HEK293 (cell line): ENCODE measurements at regions not wholly inside any gene's neighbourhood (a gene's known extent, or its start where the extent isn't known, plus 50 kb on each side); places are given as distances from the start of the nearest gene placed in this dataset.
"Not testable (repeated sequence)": the region's sequence is repeated elsewhere in the genome, so short reads cannot be mapped to it uniquely, and the experiment has no call there.

Experiments
- CTCF ChIA-PET: fragments of 350-600 bp; formaldehyde crosslinking; extraction: SDS; loops from one replicate; lab custom pipeline; 2021; ENCODE audit warnings: antibody characterized with exemption; lab: Yijun Ruan, JAX
- POLR2A ChIA-PET: fragments of 300-600 bp; formaldehyde crosslinking; extraction: SDS; loops from one replicate; lab custom pipeline; 2020; ENCODE audit warnings: antibody characterized with exemption, inconsistent platforms; lab: Yijun Ruan, JAX
- H3K27ac ChIP-seq: fragments of 200-500 bp; sonication (Bioruptor generic); 2 replicates; pipeline ENCODE4 v1.5.1; 2014; ENCODE audit warnings: low read depth, low read length, control low read depth, inconsistent platforms; ENCODE audit errors: extremely low read depth
- H3K36me3 ChIP-seq, 2 experiments: fragments of 200-500 bp in 1 of 2; sonication (Bioruptor generic) in 1 of 2; 1 replicate in 1 of 2; 2 replicates in 1 of 2; pipeline ENCODE4 v1.5.1; 2014 to 2017; ENCODE audit warnings: inconsistent platforms in 2 of 2, low read length in 2 of 2; ENCODE audit not compliant: control insufficient read depth in 2 of 2, insufficient read depth in 1 of 2
- H3K4me1 ChIP-seq: fragments of 200-500 bp; sonication (Bioruptor generic); 2 replicates; pipeline ENCODE4 v1.5.1; 2014; ENCODE audit warnings: mild to moderate bottlenecking, low read length, inconsistent platforms; ENCODE audit not compliant: control insufficient read depth, insufficient read depth
- H3K4me3 ChIP-seq: 2 replicates; pipeline ENCODE4 v1.5.1; 2011; ENCODE audit warnings: low read depth, mild to moderate bottlenecking, control low read depth, low read length, moderate library complexity
- H3K9me3 ChIP-seq: fragments of 200-500 bp; sonication (Bioruptor generic); 2 replicates; pipeline ENCODE4 v1.5.1; 2014; ENCODE audit warnings: low read depth, low read length, inconsistent platforms; ENCODE audit not compliant: control insufficient read depth, insufficient read depth
- HOXA7 ChIP-seq: sonication (generic); formaldehyde crosslinking; IDR thresholded peaks from 2 replicates; pipeline ENCODE4 v1.8.1; 2022; ENCODE audit warnings: missing genetic modification reagents, borderline replicate concordance
- HOXC10 ChIP-seq: sonication (generic); formaldehyde crosslinking; IDR thresholded peaks from 2 replicates; pipeline ENCODE4 v1.8.1; 2023; ENCODE audit warnings: mild to moderate bottlenecking, missing genetic modification reagents
- SCRT2 ChIP-seq: fragments of 450-650 bp; formaldehyde crosslinking; IDR thresholded peaks from 2 replicates; pipeline ENCODE4 v1.5.1; 2016; ENCODE audit warnings: missing biosample characterization, missing genetic modification characterization
- SETDB1 ChIP-seq: IDR thresholded peaks from one replicate; pipeline ENCODE4 v1.6.1; 2017; ENCODE audit warnings: mild to moderate bottlenecking, low read length, moderate library complexity, mixed read lengths; ENCODE audit not compliant: insufficient read length
- YY1 ChIP-seq: fragments of 450-650 bp; formaldehyde crosslinking; IDR thresholded peaks from 2 replicates; pipeline ENCODE4 v1.5.1; 2018; ENCODE audit warnings: missing biosample characterization, missing genetic modification characterization
- ZBTB49 ChIP-seq: fragments of 450-650 bp; formaldehyde crosslinking; IDR thresholded peaks from 2 replicates; pipeline ENCODE4 v1.5.1; 2016; ENCODE audit warnings: missing biosample characterization, missing genetic modification characterization, low read depth
- ZNF121 ChIP-seq: fragments of 450-650 bp; formaldehyde crosslinking; IDR thresholded peaks from 2 replicates; pipeline ENCODE4 v1.5.1; 2016; ENCODE audit warnings: missing biosample characterization, missing genetic modification characterization
- ZNF2 ChIP-seq: fragments of 450-650 bp; formaldehyde crosslinking; IDR thresholded peaks from 2 replicates; pipeline ENCODE4 v1.5.1; 2016; ENCODE audit warnings: missing biosample characterization, missing genetic modification characterization
- ZNF274 ChIP-seq, 2 experiments: fragments of 200-500 bp in 1 of 2; fragments of 450-650 bp in 1 of 2; sonication (Bioruptor generic) in 1 of 2; formaldehyde crosslinking in 1 of 2; IDR thresholded peaks; 2 replicates each; pipeline versions ENCODE4 v1.5.1 to v1.6.1; 2014 to 2016; ENCODE audit warnings: borderline replicate concordance in 1 of 2, inconsistent platforms in 1 of 2, low read length in 1 of 2, missing biosample characterization in 1 of 2, missing genetic modification characterization in 1 of 2
- ZNF514 ChIP-seq: fragments of 450-650 bp; formaldehyde crosslinking; IDR thresholded peaks from 2 replicates; pipeline ENCODE4 v1.5.1; 2016; ENCODE audit warnings: missing biosample characterization, missing genetic modification characterization
- ZNF549 ChIP-seq: fragments of 450-650 bp; IDR thresholded peaks from 2 replicates; pipeline ENCODE4 v1.5.1; 2018; ENCODE audit warnings: missing biosample characterization, missing genetic modification characterization, mild to moderate bottlenecking, inconsistent platforms, moderate library complexity
- ZNF626 ChIP-seq: fragments of 450-650 bp; sonication (Bioruptor Pico); formaldehyde crosslinking; IDR thresholded peaks from 2 replicates; pipeline ENCODE4 v1.5.1; 2018; ENCODE audit warnings: missing biosample characterization, missing genetic modification characterization, inconsistent platforms
- ZNF639 ChIP-seq: fragments of 450-650 bp; formaldehyde crosslinking; IDR thresholded peaks from 2 replicates; pipeline ENCODE4 v1.5.1; 2016; ENCODE audit warnings: missing biosample characterization, missing genetic modification characterization

- Histone ChIP-seq H3K36me3 (no peaks in the 10 kb centered on the region), H3K9me3 (no peaks in the 10 kb centered on the region), H3K27ac (no peak overlapping the region), H3K4me1 (no peaks in the 10 kb centered on the region)
- TF ChIP-seq SETDB1 = peak; percentile 12
- no peak for TF ChIP-seq YY1 (tag by site-specific recombination)
- no peak for TF ChIP-seq ZNF2 (tag by site-specific recombination)
- TF ChIP-seq, all 188 proteins: peak for 1
- ChIA-PET POLR2A (no interaction called here), CTCF (interaction anchor here (0.5 to 1.1 kb wide), 4 partner anchors 8 to 831 kb away, joined by 3 to 6 read pairs (median 4); no protein-coding TSS in a partner anchor)
- no peak overlapping the region for H3K4me3 ChIP-seq
These were observed 103.8 kb upstream of the ETV6 start for GRCh38 chr12:11545484-11546330.

GRCh38 chr12:11546582-11547270 is 102.7 kb upstream of the ETV6 start:
- H3K9me3 ChIP-seq, H3K27ac ChIP-seq, H3K4me3 ChIP-seq, POLR2A ChIA-PET, H3K4me1 ChIP-seq, H3K36me3 ChIP-seq: not testable (repeated sequence)
- CTCF ChIA-PET = interaction anchor here (0.7 to 1.1 kb wide), 3 partner anchors 7 to 349 kb away, joined by 3 to 5 read pairs (median 4); no protein-coding TSS in a partner anchor

GRCh38 chr12:11547271-11547646 is 102.2 kb upstream of the ETV6 start:
- H3K4me1 ChIP-seq, H3K27ac ChIP-seq, CTCF ChIA-PET, POLR2A ChIA-PET, H3K9me3 ChIP-seq, H3K36me3 ChIP-seq, H3K4me3 ChIP-seq: not testable (repeated sequence)

GRCh38 chr12:11549119-11549518 is 100.4 kb upstream of the ETV6 start:
- no peaks in the 10 kb centered on the region for H3K36me3 ChIP-seq
- no peak overlapping the region for H3K27ac ChIP-seq
- ChIA-PET CTCF (interaction anchor here (0.6 to 0.9 kb wide), 2 partner anchors 8 to 28 kb away, joined by 3 read pairs; no protein-coding TSS in a partner anchor), POLR2A (no interaction called here)
- no peak for TF ChIP-seq ZNF274 (IDR thresholded peaks at IDR 0.05; ENCODE audit: low read length)
- no peak for TF ChIP-seq ZNF274 (tag by site-specific recombination; IDR thresholded peaks at IDR 0.05; ENCODE audit: borderline replicate concordance)
- no peak for TF ChIP-seq ZNF121
- no peak for TF ChIP-seq ZBTB49 (tag by site-specific recombination)
- TF ChIP-seq ZNF549 (tag by site-specific recombination) = no peak
- no peak for TF ChIP-seq ZNF626 (tag by site-specific recombination)
- TF ChIP-seq HOXA7 (CRISPR knock-in tag) = no peak
- no peak for TF ChIP-seq YY1 (tag by site-specific recombination)
- no peak for TF ChIP-seq ZNF639 (tag by site-specific recombination)
- TF ChIP-seq SCRT2 = no peak
- TF ChIP-seq HOXC10 (CRISPR knock-in tag) = no peak
- TF ChIP-seq ZNF514 (tag by site-specific recombination) = no peak
- no peaks in the 10 kb centered on the region for H3K9me3 ChIP-seq
- H3K4me3 ChIP-seq = no peak overlapping the region
- H3K4me1 ChIP-seq = no peaks in the 10 kb centered on the region
